ENCODE measurements at regions not wholly inside any gene's neighbourhood (a gene's known extent, or its start where the extent isn't known, plus 50 kb on each side); places are given as distances from the start of the nearest gene placed in this dataset.
A peak's percentile ranks its signal among the peaks of the same experiment; 100 is the strongest.

- Histone ChIP-seq H3K9me3 (ENCODE audit: low read length) (no peaks in the 10 kb centered on the region), H3K79me2 (ENCODE audit: insufficient read depth, low read depth, low read length) (no peaks in the 10 kb centered on the region), H4K20me1 (ENCODE audit: insufficient read depth, low read length) (no peaks in the 10 kb centered on the region), H3K4me1 (ENCODE audit: insufficient read depth, low read length, poor library complexity, severe bottlenecking) (no peaks in the 10 kb centered on the region), H3K4me2 (ENCODE audit: low read length) (no peak overlapping the region), H3K36me3 (ENCODE audit: insufficient read depth, low read length) (no peaks in the 10 kb centered on the region), H2AFZ (ENCODE audit: low read length) (no peak overlapping the region), H3K27ac (ENCODE audit: low read depth, low read length, poor library complexity, severe bottlenecking) (no peak overlapping the region), H3K9me2 (ENCODE audit: insufficient read depth, low read length) (no peaks in the 10 kb centered on the region), H3K4me3 (ENCODE audit: low read depth, low read length, poor library complexity, severe bottlenecking) (no peak overlapping the region)
- ChIA-PET CTCF (ENCODE audit: unreplicated experiment) (no interaction called here), POLR2A (no interaction called here)
- intact Hi-C loops (cut with micrococcal nuclease; ENCODE audit: unreplicated experiment): no loop called here
- TF ChIP-seq CTCF (conservative IDR thresholded peaks at IDR 0.05; ENCODE audit: low read length) (peak; percentile 52), EZH2phosphoT487 (IDR thresholded peaks at IDR 0.05; ENCODE audit: borderline replicate concordance, low read depth, low read length) (no peak)
- no TSS peak for BruUV-seq (replicated peaks)
- peak; percentile 16 for DNase-seq (ENCODE audit: low spot score)
Observed at GRCh38 chr11:133619973-133620372, 87.7 kb upstream of the OPCML start.

- H3K4me1 ChIP-seq (ENCODE audit: insufficient read depth, low read length, poor library complexity, severe bottlenecking): no peaks in the 10 kb centered on the region
- H3K27ac ChIP-seq (ENCODE audit: low read depth, low read length, poor library complexity, severe bottlenecking): no peak overlapping the region
- ChIA-PET CTCF (ENCODE audit: unreplicated experiment) (no interaction called here), POLR2A (no interaction called here)
- H3K36me3 ChIP-seq (ENCODE audit: insufficient read depth, low read length): no peaks in the 10 kb centered on the region
- intact Hi-C loops (cut with micrococcal nuclease; ENCODE audit: unreplicated experiment): no loop called here
- H3K9me2 ChIP-seq (ENCODE audit: insufficient read depth, low read length): no peaks in the 10 kb centered on the region
- no peaks in the 10 kb centered on the region for H3K9me3 ChIP-seq (ENCODE audit: low read length)
- H2AFZ ChIP-seq (ENCODE audit: low read length): no peak overlapping the region
- H4K20me1 ChIP-seq (ENCODE audit: insufficient read depth, low read length): no peaks in the 10 kb centered on the region
- H3K79me2 ChIP-seq (ENCODE audit: insufficient read depth, low read depth, low read length): no peaks in the 10 kb centered on the region
- no peak for TF ChIP-seq CTCF (conservative IDR thresholded peaks at IDR 0.05; ENCODE audit: low read length)
- TF ChIP-seq EZH2phosphoT487 (IDR thresholded peaks at IDR 0.05; ENCODE audit: borderline replicate concordance, low read depth, low read length): no peak
- no peak overlapping the region for H3K4me2 ChIP-seq (ENCODE audit: low read length)
- H3K4me3 ChIP-seq (ENCODE audit: low read depth, low read length, poor library complexity, severe bottlenecking): no peak overlapping the region
- BruUV-seq (replicated peaks): no TSS peak
- DNase-seq (ENCODE audit: low spot score): no peak
Observed at GRCh38 chr11:133619397-133619796, 87.1 kb upstream of the OPCML start.

GRCh38 chr11:133618544-133618943 lies 86.2 kb upstream of the OPCML start:
- H3K4me2 ChIP-seq (ENCODE audit: low read length): no peak overlapping the region
- H3K4me3 ChIP-seq (ENCODE audit: low read depth, low read length, poor library complexity, severe bottlenecking): no peak overlapping the region
- TF ChIP-seq EZH2phosphoT487 (IDR thresholded peaks at IDR 0.05; ENCODE audit: borderline replicate concordance, low read depth, low read length) (no peak), CTCF (conservative IDR thresholded peaks at IDR 0.05; ENCODE audit: low read length) (no peak)
- intact Hi-C loops (cut with micrococcal nuclease; ENCODE audit: unreplicated experiment): no loop called here
- H3K9me2 ChIP-seq (ENCODE audit: insufficient read depth, low read length): no peaks in the 10 kb centered on the region
- ChIA-PET POLR2A (no interaction called here), CTCF (ENCODE audit: unreplicated experiment) (no interaction called here)
- DNase-seq (ENCODE audit: low spot score): no peak
- H2AFZ ChIP-seq (ENCODE audit: low read length): no peak overlapping the region
- no TSS peak for BruUV-seq (replicated peaks)
- no peaks in the 10 kb centered on the region for H3K36me3 ChIP-seq (ENCODE audit: insufficient read depth, low read length)
- H3K79me2 ChIP-seq (ENCODE audit: insufficient read depth, low read depth, low read length): no peaks in the 10 kb centered on the region
- H3K9me3 ChIP-seq (ENCODE audit: low read length): no peaks in the 10 kb centered on the region
- no peaks in the 10 kb centered on the region for H3K4me1 ChIP-seq (ENCODE audit: insufficient read depth, low read length, poor library complexity, severe bottlenecking)
- H3K27ac ChIP-seq (ENCODE audit: low read depth, low read length, poor library complexity, severe bottlenecking): no peak overlapping the region
- H4K20me1 ChIP-seq (ENCODE audit: insufficient read depth, low read length): no peaks in the 10 kb centered on the region

All from OCI-LY7 (cell line).